Loucy (cell line): ENCODE measurements at regions not wholly inside any gene's neighbourhood (a gene's known extent, or its start where the extent isn't known, plus 50 kb on each side); places are given as distances from the start of the nearest gene placed in this dataset.

Experiments
- H2AFZ ChIP-seq: fragments of 200-600 bp; sonication (generic); 2 replicates; pipeline ENCODE4 v1.6.0; 2016; ENCODE audit warnings: antibody characterized with exemption, mild to moderate bottlenecking, low read length, moderate library complexity
- H3F3A ChIP-seq: fragments of 200-600 bp; 2 replicates; pipeline ENCODE4 v1.6.0; 2016; ENCODE audit warnings: antibody characterized with exemption, low read depth, mild to moderate bottlenecking
- H3K27me3 ChIP-seq: fragments of 200-600 bp; sonication (generic); 2 replicates; pipeline ENCODE4 v1.6.1; 2014; ENCODE audit warnings: low read length, mild to moderate bottlenecking; ENCODE audit not compliant: insufficient read depth, poor library complexity, severe bottlenecking
- H3K36me3 ChIP-seq: fragments of 200-600 bp; sonication (generic); 2 replicates; pipeline ENCODE4 v1.6.1; 2016; ENCODE audit warnings: low read length; ENCODE audit not compliant: insufficient read depth
- H3K4me1 ChIP-seq: fragments of 200-600 bp; sonication (generic); 2 replicates; pipeline ENCODE4 v1.5.1; 2014; ENCODE audit warnings: low read length, mild to moderate bottlenecking; ENCODE audit not compliant: insufficient read depth, poor library complexity, severe bottlenecking
- H3K4me2 ChIP-seq: fragments of 200-600 bp; sonication (generic); 2 replicates; pipeline ENCODE4 v1.6.0; 2014; ENCODE audit warnings: antibody characterized with exemption, low read length, low read depth, mild to moderate bottlenecking; ENCODE audit not compliant: poor library complexity, severe bottlenecking
- H3K4me3 ChIP-seq: fragments of 200-600 bp; sonication (generic); 2 replicates; pipeline ENCODE4 v1.5.1; 2014; ENCODE audit warnings: low read length, mild to moderate bottlenecking, mixed read lengths; ENCODE audit not compliant: poor library complexity, severe bottlenecking
- H3K79me2 ChIP-seq: fragments of 200-600 bp; sonication (generic); 2 replicates; pipeline ENCODE4 v1.6.1; 2014; ENCODE audit warnings: low read length; ENCODE audit not compliant: insufficient read depth
- H3K9ac ChIP-seq: fragments of 200-600 bp; sonication (generic); 2 replicates; pipeline ENCODE4 v1.6.0; 2014; ENCODE audit warnings: mild to moderate bottlenecking, low read depth, low read length, moderate library complexity; ENCODE audit not compliant: poor library complexity, severe bottlenecking
- H3K9me2 ChIP-seq: fragments of 200-600 bp; sonication (generic); replicated peaks from 2 replicates; pipeline ENCODE4 v1.6.1; 2016; ENCODE audit warnings: low read depth, low read length, mixed read lengths
- H3K9me3 ChIP-seq: fragments of 200-600 bp; sonication (generic); 2 replicates; pipeline ENCODE4 v1.6.1; 2014; ENCODE audit warnings: mild to moderate bottlenecking, antibody characterized with exemption, low read length, low read depth; ENCODE audit not compliant: insufficient read depth
- H4K20me1 ChIP-seq: fragments of 200-600 bp; sonication (generic); 2 replicates; pipeline ENCODE4 v1.6.0; 2014; ENCODE audit warnings: antibody characterized with exemption, low read length, mild to moderate bottlenecking; ENCODE audit not compliant: insufficient read depth, poor library complexity, severe bottlenecking
- EZH2phosphoT487 ChIP-seq: fragments of 200-600 bp; IDR thresholded peaks from 2 replicates; pipeline ENCODE4 v1.6.1; 2018; ENCODE audit warnings: antibody characterized with exemption, mild to moderate bottlenecking, moderate library complexity, borderline replicate concordance
- TF ChIP-seq, protein P1 (sequence below): fragments of 200-600 bp; sonication (generic); conservative IDR thresholded peaks from 2 replicates; pipeline ENCODE4 v1.5.1; 2014; ENCODE audit warnings: mild to moderate bottlenecking, antibody characterized with exemption, low read length

DNA sequence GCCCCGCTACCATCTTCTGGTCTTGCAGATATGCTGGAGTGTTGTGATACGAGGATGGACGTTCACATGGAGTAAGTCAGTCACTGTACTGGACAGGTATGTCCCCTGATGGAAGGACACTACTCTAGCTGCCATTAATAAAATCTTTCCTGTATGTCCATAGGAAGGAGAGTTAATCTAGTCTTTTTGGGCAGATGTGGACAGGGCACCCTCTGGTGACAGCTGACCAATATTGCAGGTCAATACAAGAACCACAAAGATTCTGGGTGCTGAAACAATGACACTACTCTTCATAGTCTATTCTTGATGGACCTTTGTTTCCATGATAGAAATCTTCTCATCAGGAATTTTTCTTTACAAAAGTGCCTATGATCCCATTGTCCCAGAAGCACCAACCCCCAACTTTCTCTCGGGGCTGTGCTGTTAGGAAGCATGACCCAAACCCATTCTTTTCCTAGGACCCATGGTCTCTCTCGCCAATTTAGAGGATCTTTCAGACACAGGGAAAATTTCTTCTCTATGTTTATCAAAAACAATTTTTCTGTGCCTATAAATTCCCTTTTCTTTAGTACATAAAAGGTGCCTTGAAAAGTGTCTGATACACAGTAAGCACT lies 376.9 kb downstream of the DTWD2 start:
- Histone ChIP-seq H2AFZ (no peak overlapping the region), H3K4me1 (no peaks in the 10 kb centered on the region), H3K4me2 (no peak overlapping the region), H3K9ac (no peak overlapping the region), H3K9me3 (no peaks in the 10 kb centered on the region), H3K36me3 (no peaks in the 10 kb centered on the region), H3K4me3 (no peak overlapping the region), H4K20me1 (no peaks in the 10 kb centered on the region), H3F3A (no peaks in the 10 kb centered on the region), H3K79me2 (no peaks in the 10 kb centered on the region), H3K9me2 (no peaks in the 10 kb centered on the region), H3K27me3 (no peaks in the 10 kb centered on the region)
- TF ChIP-seq, protein P1, sequence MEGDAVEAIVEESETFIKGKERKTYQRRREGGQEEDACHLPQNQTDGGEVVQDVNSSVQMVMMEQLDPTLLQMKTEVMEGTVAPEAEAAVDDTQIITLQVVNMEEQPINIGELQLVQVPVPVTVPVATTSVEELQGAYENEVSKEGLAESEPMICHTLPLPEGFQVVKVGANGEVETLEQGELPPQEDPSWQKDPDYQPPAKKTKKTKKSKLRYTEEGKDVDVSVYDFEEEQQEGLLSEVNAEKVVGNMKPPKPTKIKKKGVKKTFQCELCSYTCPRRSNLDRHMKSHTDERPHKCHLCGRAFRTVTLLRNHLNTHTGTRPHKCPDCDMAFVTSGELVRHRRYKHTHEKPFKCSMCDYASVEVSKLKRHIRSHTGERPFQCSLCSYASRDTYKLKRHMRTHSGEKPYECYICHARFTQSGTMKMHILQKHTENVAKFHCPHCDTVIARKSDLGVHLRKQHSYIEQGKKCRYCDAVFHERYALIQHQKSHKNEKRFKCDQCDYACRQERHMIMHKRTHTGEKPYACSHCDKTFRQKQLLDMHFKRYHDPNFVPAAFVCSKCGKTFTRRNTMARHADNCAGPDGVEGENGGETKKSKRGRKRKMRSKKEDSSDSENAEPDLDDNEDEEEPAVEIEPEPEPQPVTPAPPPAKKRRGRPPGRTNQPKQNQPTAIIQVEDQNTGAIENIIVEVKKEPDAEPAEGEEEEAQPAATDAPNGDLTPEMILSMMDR: peak; percentile 63
- no peak for TF ChIP-seq EZH2phosphoT487

DNA sequence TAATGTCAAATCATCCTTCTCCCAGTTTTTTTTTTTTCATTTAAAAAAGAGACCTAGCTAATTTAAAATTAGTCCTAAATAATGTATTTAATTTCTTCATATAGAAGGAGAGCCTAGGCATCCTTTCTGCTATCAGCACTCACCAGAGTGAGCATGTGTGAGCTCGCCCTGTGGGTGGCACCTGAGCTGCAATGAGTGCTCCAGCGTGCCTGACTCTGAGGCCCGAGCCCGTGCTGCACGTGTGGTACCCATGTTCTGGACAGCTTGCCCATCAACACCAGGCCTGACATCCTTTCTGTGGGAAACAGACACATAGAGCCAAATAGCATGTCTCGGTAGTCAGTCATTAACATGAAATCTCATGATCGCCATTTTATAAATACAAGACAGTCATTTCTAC lies 381.4 kb downstream of the DTWD2 start:
- no peak overlapping the region for H2AFZ ChIP-seq
- no peaks in the 10 kb centered on the region for H3K27me3 ChIP-seq
- no peaks in the 10 kb centered on the region for H4K20me1 ChIP-seq
- TF ChIP-seq EZH2phosphoT487: no peak
- TF ChIP-seq, protein P1: no peak
- H3K4me1 ChIP-seq: no peaks in the 10 kb centered on the region
- H3K79me2 ChIP-seq: no peaks in the 10 kb centered on the region
- H3K9me3 ChIP-seq: no peaks in the 10 kb centered on the region
- H3F3A ChIP-seq: no peaks in the 10 kb centered on the region
- H3K4me3 ChIP-seq: no peak overlapping the region
- no peaks in the 10 kb centered on the region for H3K36me3 ChIP-seq
- no peak overlapping the region for H3K4me2 ChIP-seq
- no peaks in the 10 kb centered on the region for H3K9me2 ChIP-seq
- H3K9ac ChIP-seq: no peak overlapping the region

DNA sequence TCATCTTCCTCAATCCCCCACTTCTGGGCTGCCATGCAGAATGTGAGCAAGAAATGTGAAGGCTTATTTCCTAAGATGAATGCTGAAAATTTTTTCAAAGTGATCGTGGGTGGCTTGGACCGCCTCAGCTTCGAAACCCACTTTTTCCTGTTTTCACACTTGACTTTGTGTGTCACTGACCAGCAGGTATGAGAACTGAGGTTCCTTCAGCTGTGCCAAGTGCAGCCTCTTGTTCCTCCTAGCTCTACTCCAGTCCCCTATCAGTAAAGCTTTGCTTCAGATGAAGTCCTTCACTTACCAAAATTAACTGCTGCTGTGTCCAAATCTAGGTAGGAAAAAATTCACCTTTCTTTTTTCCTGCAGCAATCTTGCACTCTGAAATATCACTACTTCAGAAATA lies 382.6 kb downstream of the DTWD2 start:
- no peak overlapping the region for H3K4me2 ChIP-seq
- TF ChIP-seq, protein P1: no peak
- TF ChIP-seq EZH2phosphoT487: no peak

More for the DNA sequence above, 382.6 kb downstream of the DTWD2 start:
- Histone ChIP-seq H3K79me2 (no peaks in the 10 kb centered on the region), H3K4me3 (no peak overlapping the region), H3K27me3 (no peaks in the 10 kb centered on the region), H3K9me2 (no peaks in the 10 kb centered on the region), H3K9me3 (no peaks in the 10 kb centered on the region), H4K20me1 (no peaks in the 10 kb centered on the region), H3K9ac (no peak overlapping the region), H3K36me3 (no peaks in the 10 kb centered on the region), H3K4me1 (no peaks in the 10 kb centered on the region), H2AFZ (no peak overlapping the region), H3F3A (no peaks in the 10 kb centered on the region)
